HCT116 (cell line): ENCODE measurements at regions not wholly inside any gene's neighbourhood (a gene's known extent, or its start where the extent isn't known, plus 50 kb on each side); places are given as distances from the start of the nearest gene placed in this dataset.

ENCODE experiments used
- ATAC-seq: fragments of 200-7000 bp; cut with Tn5 transposase; 2 replicates; pipeline ENCODE4 v1.9.1; 2020; ENCODE audit warnings: mild to moderate bottlenecking, moderate library complexity
- BruUV-seq: library from RNA; stranded (reverse); fragments of 400-500 nt; replicated peaks from 2 replicates; lab custom pipeline; 2021; lab: Mats Ljungman, UMichigan
- CTCF ChIA-PET: fragments of 300-600 bp; sonication (Branson Sonifier 250); formaldehyde crosslinking; loops from one replicate; lab custom pipeline; 2021; ENCODE audit warnings: antibody characterized with exemption; lab: Charles Lee
- POLR2A ChIA-PET: fragments of 300-600, 350-600 bp; sonication (Branson Sonifier 250); formaldehyde crosslinking; loops from one replicate; lab custom pipeline; 2021; ENCODE audit warnings: antibody characterized with exemption; lab: Charles Lee
- RAD21 ChIA-PET, 2 experiments: fragments of 300-600 bp; sonication (Branson Sonifier 250); formaldehyde crosslinking; loops; one replicate each; lab custom pipeline; 2023; ENCODE audit warnings: low total read pairs in 2 of 2; ENCODE audit not compliant: uncharacterized antibody in 2 of 2, unreplicated experiment in 2 of 2, low non-redundant PET in 1 of 2; lab: Charles Lee
- DNase-seq: peaks from one replicate; pipeline ENCODE4 v3.0.0-alpha.2; 2010; ENCODE audit warnings: low read depth, low spot score
- H2AFZ ChIP-seq: fragments of 200-600 bp; shearing (Covaris generic), sonication (generic); 2 replicates; pipeline ENCODE4 v1.6.1; 2017; ENCODE audit warnings: low read depth, mixed run types, mixed read lengths, antibody characterized with exemption, low read length; ENCODE audit not compliant: poor library complexity, severe bottlenecking
- H3K27ac ChIP-seq: 2 replicates; pipeline ENCODE4 v1.5.1; 2012; ENCODE audit warnings: low read depth, low read length
- H3K27me3 ChIP-seq: fragments of 200-600 bp; sonication (generic); 2 replicates; pipeline ENCODE4 v1.6.1; 2016; ENCODE audit warnings: mixed run types, low read length, mixed read lengths; ENCODE audit not compliant: insufficient read depth
- H3K36me3 ChIP-seq, 2 experiments: fragments of 200-500 bp in 1 of 2; fragments of 200-600 bp in 1 of 2; sonication (Bioruptor generic) in 1 of 2; sonication (generic) in 1 of 2; 2 replicates each; pipeline versions ENCODE4 v1.5.1 to v1.6.1; 2014 to 2016; ENCODE audit warnings: low read length in 2 of 2, inconsistent platforms in 1 of 2, mixed read lengths in 1 of 2, mixed run types in 1 of 2; ENCODE audit not compliant: insufficient read depth in 2 of 2, control insufficient read depth in 1 of 2
- H3K4me1 ChIP-seq, 2 experiments: fragments of 200-600 bp in 1 of 2; sonication (generic) in 1 of 2; 2 replicates each; pipeline versions ENCODE4 v1.5.1 to v1.6.1; 2012 to 2017; ENCODE audit warnings: low read length in 2 of 2, inconsistent platforms in 1 of 2, mild to moderate bottlenecking in 1 of 2, mixed read lengths in 1 of 2, mixed run types in 1 of 2, moderate library complexity in 1 of 2; ENCODE audit not compliant: insufficient read depth in 2 of 2, control insufficient read depth in 1 of 2
- H3K4me2 ChIP-seq: fragments of 200-600 bp; sonication (generic); 2 replicates; pipeline ENCODE4 v1.6.1; 2017; ENCODE audit warnings: mixed run types, low read length, mixed read lengths
- H3K4me3 ChIP-seq, 2 experiments: fragments of 200-600 bp in 1 of 2; sonication (generic) in 1 of 2; replicated peaks in 1 of 2; 2 replicates each; pipeline ENCODE4 v1.5.1; 2011 to 2016; ENCODE audit warnings: low read length in 2 of 2, control low read depth in 1 of 2, low read depth in 1 of 2, mild to moderate bottlenecking in 1 of 2, mixed read lengths in 1 of 2, mixed run types in 1 of 2
- H3K79me2 ChIP-seq: fragments of 200-600 bp; sonication (generic); 2 replicates; pipeline ENCODE4 v1.6.1; 2017; ENCODE audit warnings: mild to moderate bottlenecking, mixed run types, low read length, moderate library complexity, mixed read lengths; ENCODE audit not compliant: insufficient read depth
- H3K9ac ChIP-seq: fragments of 200-600 bp; sonication (generic); 2 replicates; pipeline ENCODE4 v1.6.1; 2016; ENCODE audit warnings: low read length, mixed read lengths
- H3K9me2 ChIP-seq: fragments of 200-600 bp; sonication (generic), shearing (Covaris generic); 2 replicates; pipeline ENCODE4 v1.6.1; 2017; ENCODE audit warnings: mixed run types, mild to moderate bottlenecking, moderate library complexity; ENCODE audit not compliant: insufficient read depth
- H3K9me3 ChIP-seq, 2 experiments: fragments of 200-500 bp in 1 of 2; fragments of 200-600 bp in 1 of 2; sonication (Bioruptor generic) in 1 of 2; sonication (generic) in 1 of 2; 2 replicates each; pipeline ENCODE4 v1.6.1; 2014 to 2017; ENCODE audit warnings: low read length in 2 of 2, mixed read lengths in 2 of 2, inconsistent platforms in 1 of 2, low read depth in 1 of 2, mild to moderate bottlenecking in 1 of 2, mixed run types in 1 of 2, moderate library complexity in 1 of 2; ENCODE audit not compliant: control insufficient read depth in 1 of 2, insufficient read depth in 1 of 2
- H4K20me1 ChIP-seq: fragments of 200-600 bp; sonication (generic), shearing (Covaris generic); 2 replicates; pipeline ENCODE4 v1.6.1; 2017; ENCODE audit warnings: mixed run types, mild to moderate bottlenecking, moderate library complexity; ENCODE audit not compliant: insufficient read depth
- ATF3 ChIP-seq: IDR thresholded peaks from 2 replicates; pipeline ENCODE4 v1.6.1; 2012
- CBX3 ChIP-seq: IDR thresholded peaks from 2 replicates; pipeline ENCODE4 v1.6.1; 2012; ENCODE audit warnings: low read depth
- CTCF ChIP-seq, 3 experiments: fragments of 200-600 bp in 1 of 3; sonication (generic) in 1 of 3; IDR thresholded peaks in 2 of 3; conservative IDR thresholded peaks in 1 of 3; 2 replicates each; pipeline ENCODE4 v1.5.1; 2012 to 2017; ENCODE audit warnings: low read depth in 2 of 3, low read length in 2 of 3, antibody characterized with exemption in 1 of 3, borderline replicate concordance in 1 of 3, control low read depth in 1 of 3, mild to moderate bottlenecking in 1 of 3, mixed read lengths in 1 of 3, mixed run types in 1 of 3, moderate library complexity in 1 of 3; ENCODE audit not compliant: insufficient read depth in 1 of 3
- EGR1 ChIP-seq: IDR thresholded peaks from 2 replicates; pipeline ENCODE4 v1.6.1; 2012; ENCODE audit warnings: low read depth
- ELF1 ChIP-seq: IDR thresholded peaks from 2 replicates; pipeline ENCODE4 v1.6.1; 2012; ENCODE audit warnings: low read depth, borderline replicate concordance
- EZH2 ChIP-seq: fragments of 200-600 bp; sonication (generic); IDR thresholded peaks from 2 replicates; pipeline ENCODE4 v1.6.1; 2017; ENCODE audit warnings: antibody characterized with exemption, mixed run types
- EZH2phosphoT487 ChIP-seq: fragments of 200-600 bp; IDR thresholded peaks from 2 replicates; pipeline ENCODE4 v1.6.1; 2018; ENCODE audit warnings: antibody characterized with exemption, borderline replicate concordance
- JUND ChIP-seq: IDR thresholded peaks from 2 replicates; pipeline ENCODE4 v1.6.1; 2012
- POLR2A ChIP-seq: IDR thresholded peaks from 2 replicates; pipeline ENCODE4 v1.7.0; 2011; ENCODE audit warnings: borderline replicate concordance; ENCODE audit not compliant: insufficient read depth, insufficient read length; ENCODE audit errors: extremely low read depth
- SIN3A ChIP-seq: IDR thresholded peaks from 2 replicates; pipeline ENCODE4 v1.6.1; 2012; ENCODE audit warnings: low read depth
- intact Hi-C: fragments of 100-400 bp; cut with micrococcal nuclease; formaldehyde crosslinking; loops from 2 replicates; pipeline ENCODE4 v1.10.0; 2022

GRCh38 chr6:90460051-90460450, 126.8 kb downstream of the MAP3K7 start:
- CTCF ChIA-PET, result interaction anchor here (0.6 kb wide), 1 partner anchor 480 kb away, joined by 4 read pairs; no protein-coding TSS in a partner anchor
- POLR2A ChIA-PET, result no interaction called here

More at GRCh38 chr6:90460051-90460450, 126.8 kb downstream of the MAP3K7 start:
- DNase-seq (no peak), ATAC-seq (no peak)
- RAD21 ChIA-PET, result no interaction called here
- Histone ChIP-seq H3K27me3 (no peaks in the 10 kb centered on the region), H3K79me2 (no peaks in the 10 kb centered on the region), H3K9ac (no peak overlapping the region), H3K4me2 (no peak overlapping the region), H4K20me1 (no peaks in the 10 kb centered on the region), H3K4me3 (no peak overlapping the region), H2AFZ (no peak overlapping the region), H3K4me1 (no peaks in the 10 kb centered on the region), H3K9me3 (no peaks in the 10 kb centered on the region), H3K36me3 (no peaks in the 10 kb centered on the region), H3K27ac (no peak overlapping the region), H3K9me2 (no peaks in the 10 kb centered on the region)
- no TSS peak for BruUV-seq
- TF ChIP-seq SIN3A, result no peak
- no peak for TF ChIP-seq EZH2
- TF ChIP-seq ATF3, result no peak
- TF ChIP-seq CBX3, result no peak
- TF ChIP-seq EGR1, result no peak
- TF ChIP-seq JUND, result no peak
- TF ChIP-seq EZH2phosphoT487, result no peak
- TF ChIP-seq ELF1, result no peak
- TF ChIP-seq CTCF (IDR thresholded peaks at IDR 0.05 in 2 of 3, conservative IDR thresholded peaks at IDR 0.05 in 1 of 3; ENCODE audit: borderline replicate concordance in 1 of 3, insufficient read depth in 1 of 3, low read depth in 2 of 3, low read length in 2 of 3), result no peak
- no peak for TF ChIP-seq POLR2A
- intact Hi-C loops, result no loop called here
